ENCODE measurements at regions not wholly inside any gene's neighbourhood (a gene's known extent, or its start where the extent isn't known, plus 50 kb on each side); places are given as distances from the start of the nearest gene placed in this dataset.
"Not testable (repeated sequence)": the region's sequence is repeated elsewhere in the genome, so short reads cannot be mapped to it uniquely, and the experiment has no call there.

- H3K4me2 ChIP-seq (ENCODE audit: low read length, poor library complexity, severe bottlenecking), result no peak overlapping the region
- H3K18ac ChIP-seq (ENCODE audit: low read depth in 1 of 2, low read length in 2 of 2), result no peak overlapping the region
- H2BK15ac ChIP-seq (ENCODE audit: low read depth, poor library complexity, severe bottlenecking), result no peak overlapping the region
- H3K9me3 ChIP-seq (ENCODE audit: control insufficient read depth, low read length), result peaks cover 3% of the 10 kb centered on the region
- no peak for DNase-seq
- no peak overlapping the region for H3K9ac ChIP-seq (ENCODE audit: low read length)
- no peak overlapping the region for H4K8ac ChIP-seq (ENCODE audit: low read length)
- H2BK5ac ChIP-seq (ENCODE audit: low read depth, low read length, poor library complexity, severe bottlenecking), result no peak overlapping the region
- H2BK120ac ChIP-seq (ENCODE audit: low read depth, low read length), result no peak overlapping the region
- no peak overlapping the region for H4K91ac ChIP-seq (ENCODE audit: low read length)
- no peak overlapping the region for H3K14ac ChIP-seq (ENCODE audit: low read length in 2 of 2)
- H3K4me3 ChIP-seq (ENCODE audit: insufficient read depth in 1 of 2, low read depth in 1 of 2, low read length in 2 of 2), result no peak overlapping the region
- H2BK12ac ChIP-seq (ENCODE audit: low read length in 2 of 2), result no peak overlapping the region
- no peaks in the 10 kb centered on the region for H3K79me1 ChIP-seq (replicated peaks; ENCODE audit: low read length, poor library complexity, severe bottlenecking)
- H2AK5ac ChIP-seq (ENCODE audit: low read length, severe bottlenecking), result no peak overlapping the region
- no peak overlapping the region for H3K4ac ChIP-seq (ENCODE audit: low read depth in 1 of 2, low read length in 2 of 2)
- H3K27me3 ChIP-seq (ENCODE audit: control insufficient read depth in 1 of 2, insufficient read depth in 1 of 2, low read length in 2 of 2), result no peaks in the 10 kb centered on the region
- no peaks in the 10 kb centered on the region for H3K4me1 ChIP-seq (ENCODE audit: control insufficient read depth, insufficient read depth, low read depth, low read length)
- H3K27ac ChIP-seq (ENCODE audit: low read length, poor library complexity, severe bottlenecking), result no peak overlapping the region
- H3K36me3 ChIP-seq (ENCODE audit: control insufficient read depth in 1 of 2, insufficient read depth in 2 of 2, low read depth in 1 of 2, low read length in 2 of 2), result no peaks in the 10 kb centered on the region
- H3K23ac ChIP-seq (ENCODE audit: low read length in 2 of 2), result no peak overlapping the region
- H2AFZ ChIP-seq (ENCODE audit: low read depth, low read length), result no peak overlapping the region
These were observed 242.8 kb downstream of the KCNE4 start for GRCh38 chr2:223294756-223295155.

- H3K18ac ChIP-seq (ENCODE audit: low read depth in 1 of 2, low read length in 2 of 2), result no peak overlapping the region
- H2AFZ ChIP-seq (ENCODE audit: low read depth, low read length), result no peak overlapping the region
- H4K91ac ChIP-seq (ENCODE audit: low read length), result no peak overlapping the region
- H4K8ac ChIP-seq (ENCODE audit: low read length), result no peak overlapping the region
- no peaks in the 10 kb centered on the region for H3K4me1 ChIP-seq (ENCODE audit: control insufficient read depth, insufficient read depth, low read depth, low read length)
- no peak overlapping the region for H3K23ac ChIP-seq (ENCODE audit: low read length in 2 of 2)
- H2BK5ac ChIP-seq (ENCODE audit: low read depth, low read length, poor library complexity, severe bottlenecking), result no peak overlapping the region
- no peaks in the 10 kb centered on the region for H3K27me3 ChIP-seq (ENCODE audit: control insufficient read depth in 1 of 2, insufficient read depth in 1 of 2, low read length in 2 of 2)
- H2BK12ac ChIP-seq (ENCODE audit: low read length in 2 of 2), result no peak overlapping the region
- peaks cover 3% of the 10 kb centered on the region for H3K9me3 ChIP-seq (ENCODE audit: control insufficient read depth, low read length)
- DNase-seq, result peak; percentile 4
- H3K4me2 ChIP-seq (ENCODE audit: low read length, poor library complexity, severe bottlenecking), result no peak overlapping the region
- no peak overlapping the region for H3K14ac ChIP-seq (ENCODE audit: low read length in 2 of 2)
- no peak overlapping the region for H2BK15ac ChIP-seq (ENCODE audit: low read depth, poor library complexity, severe bottlenecking)
- H2BK120ac ChIP-seq (ENCODE audit: low read depth, low read length), result no peak overlapping the region
- no peak overlapping the region for H3K4ac ChIP-seq (ENCODE audit: low read depth in 1 of 2, low read length in 2 of 2)
- H3K36me3 ChIP-seq (ENCODE audit: control insufficient read depth in 1 of 2, insufficient read depth in 2 of 2, low read depth in 1 of 2, low read length in 2 of 2), result no peaks in the 10 kb centered on the region
- H3K4me3 ChIP-seq (ENCODE audit: insufficient read depth in 1 of 2, low read depth in 1 of 2, low read length in 2 of 2), result no peak overlapping the region
- no peak overlapping the region for H3K27ac ChIP-seq (ENCODE audit: low read length, poor library complexity, severe bottlenecking)
- H3K9ac ChIP-seq (ENCODE audit: low read length), result no peak overlapping the region
- no peaks in the 10 kb centered on the region for H3K79me1 ChIP-seq (replicated peaks; ENCODE audit: low read length, poor library complexity, severe bottlenecking)
- H2AK5ac ChIP-seq (ENCODE audit: low read length, severe bottlenecking), result no peak overlapping the region
These were observed 245.8 kb downstream of the KCNE4 start for GRCh38 chr2:223297788-223298187.

- not testable (repeated sequence) for H3K36me3 ChIP-seq (ENCODE audit: control insufficient read depth in 1 of 2, insufficient read depth in 2 of 2, low read depth in 1 of 2, low read length in 2 of 2); H3K4me1 ChIP-seq (ENCODE audit: control insufficient read depth, insufficient read depth, low read depth, low read length); H3K27ac ChIP-seq (ENCODE audit: low read length, poor library complexity, severe bottlenecking); H3K4me2 ChIP-seq (ENCODE audit: low read length, poor library complexity, severe bottlenecking); H2BK12ac ChIP-seq (ENCODE audit: low read length in 2 of 2); H3K14ac ChIP-seq (ENCODE audit: low read length in 2 of 2); H2AFZ ChIP-seq (ENCODE audit: low read depth, low read length); H3K4me3 ChIP-seq (ENCODE audit: insufficient read depth in 1 of 2, low read depth in 1 of 2, low read length in 2 of 2); H4K8ac ChIP-seq (ENCODE audit: low read length); H3K9ac ChIP-seq (ENCODE audit: low read length); H2AK5ac ChIP-seq (ENCODE audit: low read length, severe bottlenecking); H3K4ac ChIP-seq (ENCODE audit: low read depth in 1 of 2, low read length in 2 of 2); H3K9me3 ChIP-seq (ENCODE audit: control insufficient read depth, low read length); H3K18ac ChIP-seq (ENCODE audit: low read depth in 1 of 2, low read length in 2 of 2); DNase-seq; H2BK15ac ChIP-seq (ENCODE audit: low read depth, poor library complexity, severe bottlenecking); H2BK120ac ChIP-seq (ENCODE audit: low read depth, low read length); H3K79me1 ChIP-seq (replicated peaks; ENCODE audit: low read length, poor library complexity, severe bottlenecking); H2BK5ac ChIP-seq (ENCODE audit: low read depth, low read length, poor library complexity, severe bottlenecking); H4K91ac ChIP-seq (ENCODE audit: low read length); H3K23ac ChIP-seq (ENCODE audit: low read length in 2 of 2); H3K27me3 ChIP-seq (ENCODE audit: control insufficient read depth in 1 of 2, insufficient read depth in 1 of 2, low read length in 2 of 2)
- WGBS, result 78% methylated on average over 3 of the region's 4 CpGs
These were observed 246.3 kb downstream of the KCNE4 start for GRCh38 chr2:223298329-223298728.

GRCh38 chr2:223300326-223300725 is 248.3 kb downstream of the KCNE4 start:
- H2AK5ac ChIP-seq (ENCODE audit: low read length, severe bottlenecking), result no peak overlapping the region
- H2BK12ac ChIP-seq (ENCODE audit: low read length in 2 of 2), result no peak overlapping the region
- no peak overlapping the region for H3K23ac ChIP-seq (ENCODE audit: low read length in 2 of 2)
- no peak overlapping the region for H3K14ac ChIP-seq (ENCODE audit: low read length in 2 of 2)
- H4K8ac ChIP-seq (ENCODE audit: low read length), result no peak overlapping the region
- H3K79me1 ChIP-seq (replicated peaks; ENCODE audit: low read length, poor library complexity, severe bottlenecking), result no peaks in the 10 kb centered on the region
- no peak overlapping the region for H4K91ac ChIP-seq (ENCODE audit: low read length)
- 93% methylated on average over 4 of the region's 4 CpGs for WGBS
- H3K9me3 ChIP-seq (ENCODE audit: control insufficient read depth, low read length), result peaks cover 4% of the 10 kb centered on the region
- H2BK15ac ChIP-seq (ENCODE audit: low read depth, poor library complexity, severe bottlenecking), result no peak overlapping the region
- H3K4me2 ChIP-seq (ENCODE audit: low read length, poor library complexity, severe bottlenecking), result no peak overlapping the region
- H3K18ac ChIP-seq (ENCODE audit: low read depth in 1 of 2, low read length in 2 of 2), result no peak overlapping the region
- H2BK5ac ChIP-seq (ENCODE audit: low read depth, low read length, poor library complexity, severe bottlenecking), result no peak overlapping the region
- H3K9ac ChIP-seq (ENCODE audit: low read length), result no peak overlapping the region
- H3K27ac ChIP-seq (ENCODE audit: low read length, poor library complexity, severe bottlenecking), result no peak overlapping the region
- H3K36me3 ChIP-seq (ENCODE audit: control insufficient read depth in 1 of 2, insufficient read depth in 2 of 2, low read depth in 1 of 2, low read length in 2 of 2), result no peaks in the 10 kb centered on the region
- no peak overlapping the region for H3K4me3 ChIP-seq (ENCODE audit: insufficient read depth in 1 of 2, low read depth in 1 of 2, low read length in 2 of 2)
- no peak for DNase-seq
- H2AFZ ChIP-seq (ENCODE audit: low read depth, low read length), result no peak overlapping the region
- H3K4me1 ChIP-seq (ENCODE audit: control insufficient read depth, insufficient read depth, low read depth, low read length), result no peaks in the 10 kb centered on the region
- no peak overlapping the region for H3K4ac ChIP-seq (ENCODE audit: low read depth in 1 of 2, low read length in 2 of 2)
- H2BK120ac ChIP-seq (ENCODE audit: low read depth, low read length), result no peak overlapping the region
- H3K27me3 ChIP-seq (ENCODE audit: control insufficient read depth in 1 of 2, insufficient read depth in 1 of 2, low read length in 2 of 2), result no peaks in the 10 kb centered on the region

Data from mesenchymal stem cell (in vitro differentiated cells and primary cell).